ENCODE measurements at regions not wholly inside any gene's neighbourhood (a gene's known extent, or its start where the extent isn't known, plus 50 kb on each side); places are given as distances from the start of the nearest gene placed in this dataset.

DNA sequence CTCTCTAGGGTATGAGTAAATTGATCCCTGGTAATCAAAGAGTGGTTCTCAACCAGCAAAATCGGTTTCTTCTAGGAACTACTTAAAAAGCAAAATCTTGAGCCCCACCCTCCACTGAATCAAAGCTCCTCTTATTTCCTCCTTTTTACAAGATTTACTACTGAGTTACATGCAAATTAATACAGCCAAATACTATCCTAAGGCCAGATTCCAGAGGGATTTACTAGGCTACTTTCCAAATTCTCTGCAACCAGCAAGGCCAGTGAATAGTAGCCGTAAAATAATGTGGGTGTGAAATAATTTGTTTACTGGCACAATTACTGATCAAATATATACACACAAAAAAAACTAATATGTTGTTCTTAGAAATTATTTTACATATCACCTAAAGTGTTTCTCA is 1583.8 kb downstream of the NCAM2 start:
- CTCF ChIA-PET, result no interaction called here
- TF ChIP-seq, protein P1, sequence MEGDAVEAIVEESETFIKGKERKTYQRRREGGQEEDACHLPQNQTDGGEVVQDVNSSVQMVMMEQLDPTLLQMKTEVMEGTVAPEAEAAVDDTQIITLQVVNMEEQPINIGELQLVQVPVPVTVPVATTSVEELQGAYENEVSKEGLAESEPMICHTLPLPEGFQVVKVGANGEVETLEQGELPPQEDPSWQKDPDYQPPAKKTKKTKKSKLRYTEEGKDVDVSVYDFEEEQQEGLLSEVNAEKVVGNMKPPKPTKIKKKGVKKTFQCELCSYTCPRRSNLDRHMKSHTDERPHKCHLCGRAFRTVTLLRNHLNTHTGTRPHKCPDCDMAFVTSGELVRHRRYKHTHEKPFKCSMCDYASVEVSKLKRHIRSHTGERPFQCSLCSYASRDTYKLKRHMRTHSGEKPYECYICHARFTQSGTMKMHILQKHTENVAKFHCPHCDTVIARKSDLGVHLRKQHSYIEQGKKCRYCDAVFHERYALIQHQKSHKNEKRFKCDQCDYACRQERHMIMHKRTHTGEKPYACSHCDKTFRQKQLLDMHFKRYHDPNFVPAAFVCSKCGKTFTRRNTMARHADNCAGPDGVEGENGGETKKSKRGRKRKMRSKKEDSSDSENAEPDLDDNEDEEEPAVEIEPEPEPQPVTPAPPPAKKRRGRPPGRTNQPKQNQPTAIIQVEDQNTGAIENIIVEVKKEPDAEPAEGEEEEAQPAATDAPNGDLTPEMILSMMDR (IDR thresholded peaks at IDR 0.05; ENCODE audit: insufficient read depth, low read length, missing control alignments), result no peak
- no peak for DNase-seq (ENCODE audit: low read depth, low spot score)
- POLR2A ChIA-PET, result no interaction called here
- no peak overlapping the region for H3K4me3 ChIP-seq (ENCODE audit: low read depth, low read length)

DNA sequence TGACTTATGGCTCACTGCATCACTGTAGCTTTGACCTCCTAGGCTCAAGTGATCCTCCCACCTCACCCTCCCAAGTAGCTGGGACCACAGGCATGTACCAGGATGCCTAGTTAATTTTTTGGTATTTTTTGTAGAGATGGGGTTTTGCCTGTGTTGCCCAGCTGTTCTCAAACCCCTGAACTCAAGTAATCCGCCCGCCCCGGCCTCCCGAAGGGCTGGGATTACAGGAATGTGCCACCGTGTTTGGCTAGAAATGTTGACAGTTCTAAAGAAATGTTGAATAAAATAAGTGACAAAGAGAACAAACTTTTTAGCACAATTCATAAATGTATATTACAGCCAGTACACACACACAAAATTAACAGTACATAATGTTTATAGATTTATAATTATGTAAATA is 1586.1 kb downstream of the NCAM2 start:
- TF ChIP-seq, protein P1 (IDR thresholded peaks at IDR 0.05; ENCODE audit: insufficient read depth, low read length, missing control alignments), result no peak
- CTCF ChIA-PET, result no interaction called here
- H3K4me3 ChIP-seq (ENCODE audit: low read depth, low read length), result no peak overlapping the region
- POLR2A ChIA-PET, result no interaction called here
- no peak for DNase-seq (ENCODE audit: low read depth, low spot score)

DNA sequence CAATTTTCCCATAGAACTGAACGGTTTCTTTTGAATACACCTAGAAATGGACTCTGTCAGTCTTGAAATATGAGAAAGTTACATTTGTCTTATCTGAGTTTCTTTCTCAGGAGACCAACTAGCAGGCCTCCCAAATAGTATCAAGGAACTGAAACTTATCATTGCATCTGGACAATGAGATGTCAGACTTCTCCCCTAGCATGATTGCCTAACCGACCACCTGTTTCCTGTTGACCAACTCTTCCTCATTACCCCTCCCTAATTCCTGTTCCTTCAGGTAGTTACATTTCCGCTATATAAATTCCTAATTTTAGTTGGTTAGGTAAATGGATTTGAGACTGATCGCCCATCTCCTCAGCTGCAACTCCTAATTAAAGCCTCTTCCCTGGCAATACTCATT is 1587.3 kb downstream of the NCAM2 start:
- TF ChIP-seq, protein P1 (IDR thresholded peaks at IDR 0.05; ENCODE audit: insufficient read depth, low read length, missing control alignments), result no peak
- no peak overlapping the region for H3K4me3 ChIP-seq (ENCODE audit: low read depth, low read length)
- CTCF ChIA-PET, result no interaction called here
- DNase-seq (ENCODE audit: low read depth, low spot score), result no peak
- POLR2A ChIA-PET, result no interaction called here

DNA sequence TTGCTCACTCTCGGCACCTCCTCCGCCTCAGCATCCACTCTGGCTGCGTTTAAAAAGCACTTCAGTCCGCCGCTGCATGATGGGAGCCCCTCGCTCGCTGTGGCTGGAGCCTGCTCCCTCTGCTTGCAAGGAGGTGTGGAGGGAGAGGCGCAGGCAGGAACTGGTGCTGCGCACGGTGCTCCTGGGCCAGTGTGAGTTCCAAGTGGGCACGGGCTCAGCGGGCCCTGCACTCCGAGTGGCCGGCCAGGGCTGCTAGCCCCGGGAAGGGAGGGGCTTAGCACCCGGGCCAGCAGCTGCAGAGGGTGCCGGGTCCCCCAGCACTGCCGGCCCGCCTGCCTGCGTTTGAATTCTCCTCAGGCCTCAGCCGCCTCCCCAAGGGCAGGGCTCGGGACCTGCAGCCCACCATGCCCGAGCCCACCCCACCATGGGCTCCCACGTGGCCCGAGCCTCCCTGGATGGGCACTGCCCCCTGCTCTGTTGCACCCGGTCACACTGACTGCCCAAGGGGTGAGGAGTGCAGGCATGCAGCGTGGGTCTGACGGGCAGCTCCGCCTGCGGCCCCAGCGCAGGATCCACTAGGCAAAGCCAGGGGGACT is 1599.5 kb downstream of the NCAM2 start:
- TF ChIP-seq, protein P1 (IDR thresholded peaks at IDR 0.05; ENCODE audit: insufficient read depth, low read length, missing control alignments), result no peak
- no peak overlapping the region for H3K4me3 ChIP-seq (ENCODE audit: low read depth, low read length)
- ChIA-PET CTCF (no interaction called here), POLR2A (no interaction called here)
- no peak for DNase-seq (ENCODE audit: low read depth, low spot score)

DNA sequence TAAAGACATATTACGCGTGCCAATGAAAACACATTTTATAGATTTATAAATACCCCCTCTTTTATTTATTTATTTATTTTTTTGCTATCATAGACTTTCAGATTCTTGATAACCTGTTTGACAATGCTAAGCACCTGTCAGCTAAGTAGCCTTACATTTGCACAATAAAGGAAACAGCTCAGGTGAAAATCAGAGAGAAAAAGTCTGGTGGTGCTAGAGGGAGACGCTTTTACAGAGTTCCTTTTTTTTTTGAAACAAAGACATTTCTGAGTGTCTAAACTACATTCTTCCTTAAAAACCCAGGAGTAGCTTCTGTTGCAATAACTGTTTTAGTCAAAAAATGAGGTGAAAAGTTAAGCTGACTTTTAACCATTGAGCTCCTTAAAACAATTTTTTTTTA is 1611.6 kb downstream of the NCAM2 start:
- POLR2A ChIA-PET, result no interaction called here
- CTCF ChIA-PET, result no interaction called here
- DNase-seq (ENCODE audit: low read depth, low spot score), result no peak
- TF ChIP-seq, protein P1 (IDR thresholded peaks at IDR 0.05; ENCODE audit: insufficient read depth, low read length, missing control alignments), result no peak
- H3K4me3 ChIP-seq (ENCODE audit: low read depth, low read length), result no peak overlapping the region

DNA sequence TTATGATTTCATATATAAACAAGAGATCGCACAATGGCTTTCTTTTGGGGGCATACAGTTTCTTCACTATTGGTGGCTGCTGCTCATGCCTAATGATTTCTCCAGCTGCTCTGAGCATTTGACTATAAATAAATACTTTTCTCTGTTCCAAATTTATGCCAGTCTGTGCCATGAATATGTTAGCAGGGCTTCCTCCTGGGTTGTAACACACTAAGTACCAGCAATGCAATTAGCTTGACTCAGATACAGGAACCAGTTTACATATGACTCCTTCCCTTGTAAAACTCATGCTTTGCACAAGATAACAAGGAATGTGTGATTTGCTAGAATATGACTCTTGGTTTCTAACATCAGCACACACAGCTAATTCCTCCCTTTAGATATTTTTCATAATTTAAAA is 1629.7 kb downstream of the NCAM2 start:
- TF ChIP-seq, protein P1 (IDR thresholded peaks at IDR 0.05; ENCODE audit: insufficient read depth, low read length, missing control alignments), result no peak
- no peak overlapping the region for H3K4me3 ChIP-seq (ENCODE audit: low read depth, low read length)
- no peak for DNase-seq (ENCODE audit: low read depth, low spot score)
- ChIA-PET POLR2A (no interaction called here), CTCF (no interaction called here)

All from AG04449 (cell line).